Ovary (tissue), 7 donors: ENCODE measurements at regions not wholly inside any gene's neighbourhood (a gene's known extent, or its start where the extent isn't known, plus 50 kb on each side); places are given as distances from the start of the nearest gene placed in this dataset.

Experiments used
- DNase-seq, 5 donors: peaks; one replicate each; pipeline ENCODE4 v3.0.0-alpha.2; 2019 to 2020
- H3K27ac ChIP-seq, 2 donors: fragments of 200-600 bp; one replicate each; pipeline versions ENCODE4 v1.5.1 to v1.8.0; 2019 to 2022
- H3K27me3 ChIP-seq: fragments of 200-600 bp; one replicate; pipeline ENCODE4 v1.8.0; 2022
- H3K36me3 ChIP-seq: fragments of 200-600 bp; sonication (generic); one replicate; pipeline ENCODE4 v1.5.1; 2019
- H3K4me1 ChIP-seq: one replicate; pipeline ENCODE4 v1.8.1; 2013; ENCODE audit warnings: mild to moderate bottlenecking, moderate library complexity; ENCODE audit not compliant: insufficient read depth
- H3K4me3 ChIP-seq: fragments of 200-600 bp; sonication (generic); one replicate; pipeline ENCODE4 v1.5.1; 2017
- H3K9me3 ChIP-seq, 2 donors: fragments of 200-600 bp in 1 of 2; sonication (generic) in 1 of 2; one replicate each; pipeline versions ENCODE4 v1.5.1 to v1.8.1; 2013 to 2019; ENCODE audit warnings: mild to moderate bottlenecking in 1 of 2, moderate library complexity in 1 of 2
- EP300 ChIP-seq: sonication (generic); formaldehyde crosslinking; IDR thresholded peaks from one replicate; pipeline ENCODE4 v1.6.1; 2017; ENCODE audit warnings: antibody characterized with exemption
- POLR2A ChIP-seq: fragments of 450-650 bp; IDR thresholded peaks from one replicate; pipeline ENCODE4 v1.6.1; 2017; ENCODE audit warnings: antibody characterized with exemption, mild to moderate bottlenecking, moderate library complexity
- WGBS, 3 donors: extraction: QIAGEN DNeasy Blood & Tissue Kit in 1 of 3; methylation state at CpG; one replicate each; pipeline versions ENCODE4 v1.1.5 to v1.1.7; 2013 to 2017; 5-methylcytosine and 5-hydroxymethylcytosine counted together
- intact Hi-C, 4 donors: fragments of 100-400 bp; cut with DNase I; formaldehyde crosslinking; loops; one replicate each; pipeline versions ENCODE4 v1.11.0 to v1.15.1; 2022 to 2023
- TF ChIP-seq, protein P1 (sequence below), 3 donors: fragments of 450-650 bp in 2 of 3; fragments of 200-600 bp in 1 of 3; IDR thresholded peaks; one replicate each; pipeline versions ENCODE4 v1.5.1 to v1.8.0; 2016 to 2022; ENCODE audit warnings: antibody characterized with exemption in 3 of 3, mild to moderate bottlenecking in 1 of 3
- donor health status: DM: no; HTN: no; CAD: no; lungs with moderate emphysema.
- donor health status: DM: no; HTN: no; CAD: no.
- donor health status: Bipolar disorder and iron deficiency.
- donor health status: DM: no; HTN: no; CAD: no.
- donor health status: DM: yes; HTN: yes; CAD: no.

- Histone ChIP-seq H3K27me3 (no peaks in the 10 kb centered on the region), H3K27ac (no peak overlapping the region), H3K36me3 (no peaks in the 10 kb centered on the region), H3K9me3 (no peaks in the 10 kb centered on the region), H3K4me1 (no peaks in the 10 kb centered on the region), H3K4me3 (no peak overlapping the region)
- TF ChIP-seq, protein P1, sequence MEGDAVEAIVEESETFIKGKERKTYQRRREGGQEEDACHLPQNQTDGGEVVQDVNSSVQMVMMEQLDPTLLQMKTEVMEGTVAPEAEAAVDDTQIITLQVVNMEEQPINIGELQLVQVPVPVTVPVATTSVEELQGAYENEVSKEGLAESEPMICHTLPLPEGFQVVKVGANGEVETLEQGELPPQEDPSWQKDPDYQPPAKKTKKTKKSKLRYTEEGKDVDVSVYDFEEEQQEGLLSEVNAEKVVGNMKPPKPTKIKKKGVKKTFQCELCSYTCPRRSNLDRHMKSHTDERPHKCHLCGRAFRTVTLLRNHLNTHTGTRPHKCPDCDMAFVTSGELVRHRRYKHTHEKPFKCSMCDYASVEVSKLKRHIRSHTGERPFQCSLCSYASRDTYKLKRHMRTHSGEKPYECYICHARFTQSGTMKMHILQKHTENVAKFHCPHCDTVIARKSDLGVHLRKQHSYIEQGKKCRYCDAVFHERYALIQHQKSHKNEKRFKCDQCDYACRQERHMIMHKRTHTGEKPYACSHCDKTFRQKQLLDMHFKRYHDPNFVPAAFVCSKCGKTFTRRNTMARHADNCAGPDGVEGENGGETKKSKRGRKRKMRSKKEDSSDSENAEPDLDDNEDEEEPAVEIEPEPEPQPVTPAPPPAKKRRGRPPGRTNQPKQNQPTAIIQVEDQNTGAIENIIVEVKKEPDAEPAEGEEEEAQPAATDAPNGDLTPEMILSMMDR (IDR thresholded peaks at IDR 0.05), result no peak
- no peak for TF ChIP-seq POLR2A
- TF ChIP-seq EP300, result no peak
- intact Hi-C loops, result no loop called here
- no peak for DNase-seq
- WGBS, 3 donors, result 86 to 89% (median 87%) methylated on average over 4 of the region's 4 CpGs
Observed at GRCh38 chr4:27648416-27648815, 787.8 kb downstream of the STIM2 start.

GRCh38 chr4:27662426-27662825 lies 801.8 kb downstream of the STIM2 start:
- WGBS, 3 donors, result 56 to 64% (median 62%) methylated on average over 3 of the region's 3 CpGs
- TF ChIP-seq POLR2A (no peak), EP300 (no peak)
- TF ChIP-seq, protein P1 (IDR thresholded peaks at IDR 0.05), result no peak
- DNase-seq, result no peak
- intact Hi-C loops, result no loop called here
- Histone ChIP-seq H3K27me3 (no peaks in the 10 kb centered on the region), H3K36me3 (no peaks in the 10 kb centered on the region), H3K4me3 (no peak overlapping the region), H3K9me3 (no peaks in the 10 kb centered on the region), H3K27ac (no peak overlapping the region), H3K4me1 (no peaks in the 10 kb centered on the region)

GRCh38 chr4:27666943-27667342 lies 806.3 kb downstream of the STIM2 start:
- WGBS, 3 donors, result 35 to 41% (median 36%) methylated on average over 3 of the region's 3 CpGs
- no peaks in the 10 kb centered on the region for H3K27me3 ChIP-seq
- TF ChIP-seq POLR2A (no peak), EP300 (no peak)
- TF ChIP-seq, protein P1 (IDR thresholded peaks at IDR 0.05), result no peak
- no peak for DNase-seq
- no peak overlapping the region for H3K4me3 ChIP-seq
- no peaks in the 10 kb centered on the region for H3K9me3 ChIP-seq
- intact Hi-C loops, result no loop called here
- no peaks in the 10 kb centered on the region for H3K4me1 ChIP-seq
- no peak overlapping the region for H3K27ac ChIP-seq
- no peaks in the 10 kb centered on the region for H3K36me3 ChIP-seq

DNA sequence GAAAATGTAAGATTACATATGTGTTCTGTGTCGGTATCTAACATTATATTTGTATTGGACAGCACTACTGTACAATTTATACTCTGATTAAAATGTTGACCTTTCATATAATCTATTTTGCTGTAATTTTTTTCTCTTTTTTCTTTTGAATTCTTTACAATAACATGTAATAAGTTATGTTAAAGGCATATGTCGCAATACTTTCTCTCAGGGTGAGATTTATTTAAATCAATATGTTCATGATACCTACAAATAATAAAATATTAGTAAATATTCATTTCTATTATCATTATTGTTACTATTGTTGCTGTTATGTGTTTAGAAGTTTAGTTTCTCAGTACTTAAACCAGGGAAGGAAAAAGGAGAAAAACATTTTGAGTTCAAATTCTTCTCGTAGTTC lies 807.4 kb downstream of the STIM2 start:
- no peaks in the 10 kb centered on the region for H3K9me3 ChIP-seq
- no peak overlapping the region for H3K4me3 ChIP-seq
- H3K4me1 ChIP-seq, result no peaks in the 10 kb centered on the region
- DNase-seq, result no peak
- no peak overlapping the region for H3K27ac ChIP-seq
- no peaks in the 10 kb centered on the region for H3K27me3 ChIP-seq
- no peaks in the 10 kb centered on the region for H3K36me3 ChIP-seq
- intact Hi-C loops, result no loop called here
- TF ChIP-seq POLR2A, result no peak
- TF ChIP-seq, protein P1 (IDR thresholded peaks at IDR 0.05), result no peak
- TF ChIP-seq EP300, result no peak
- 49 to 78% (median 67%) methylated on average over 3 of the region's 3 CpGs for WGBS, 3 donors

- no peak overlapping the region for H3K27ac ChIP-seq
- no peaks in the 10 kb centered on the region for H3K27me3 ChIP-seq
- no peak overlapping the region for H3K4me3 ChIP-seq
- intact Hi-C loops, result no loop called here
- H3K9me3 ChIP-seq, result no peaks in the 10 kb centered on the region
- no peaks in the 10 kb centered on the region for H3K36me3 ChIP-seq
- TF ChIP-seq, protein P1 (IDR thresholded peaks at IDR 0.05), result no peak
- TF ChIP-seq POLR2A, result no peak
- TF ChIP-seq EP300, result no peak
- DNase-seq, result no peak
- no peaks in the 10 kb centered on the region for H3K4me1 ChIP-seq
- 74 to 81% (median 75%) methylated on average over 1 of the region's 1 CpG for WGBS, 3 donors
Observed at GRCh38 chr4:27678027-27678426, 817.4 kb downstream of the STIM2 start.
